Sigmoid colon (tissue), 4 donors: ENCODE measurements at regions not wholly inside any gene's neighbourhood (a gene's known extent, or its start where the extent isn't known, plus 50 kb on each side); places are given as distances from the start of the nearest gene placed in this dataset.

ENCODE experiments used
- EP300 ChIP-seq, 4 donors: sonication (generic); formaldehyde crosslinking; IDR thresholded peaks; one replicate each; pipeline ENCODE4 v1.6.1; 2017; ENCODE audit warnings: antibody characterized with exemption in 4 of 4
- POLR2A ChIP-seq, 2 donors: fragments of 450-650 bp; IDR thresholded peaks; one replicate each; pipeline ENCODE4 v1.6.1; 2016; ENCODE audit warnings: antibody characterized with exemption in 2 of 2, mild to moderate bottlenecking in 2 of 2, moderate library complexity in 2 of 2
- POLR2AphosphoS5 ChIP-seq, 4 donors: sonication (generic); formaldehyde crosslinking; IDR thresholded peaks; one replicate each; pipeline ENCODE4 v1.6.1; 2017; ENCODE audit warnings: antibody characterized with exemption in 4 of 4
- TF ChIP-seq, protein P1 (sequence below), 4 experiments: fragments of 450-650 bp in 3 of 4; fragments of 200-600 bp in 1 of 4; IDR thresholded peaks; one replicate each; pipeline ENCODE4 v1.5.1; 2016 to 2019; ENCODE audit warnings: antibody characterized with exemption in 4 of 4, mild to moderate bottlenecking in 3 of 4, moderate library complexity in 2 of 4

- TF ChIP-seq, protein P1, sequence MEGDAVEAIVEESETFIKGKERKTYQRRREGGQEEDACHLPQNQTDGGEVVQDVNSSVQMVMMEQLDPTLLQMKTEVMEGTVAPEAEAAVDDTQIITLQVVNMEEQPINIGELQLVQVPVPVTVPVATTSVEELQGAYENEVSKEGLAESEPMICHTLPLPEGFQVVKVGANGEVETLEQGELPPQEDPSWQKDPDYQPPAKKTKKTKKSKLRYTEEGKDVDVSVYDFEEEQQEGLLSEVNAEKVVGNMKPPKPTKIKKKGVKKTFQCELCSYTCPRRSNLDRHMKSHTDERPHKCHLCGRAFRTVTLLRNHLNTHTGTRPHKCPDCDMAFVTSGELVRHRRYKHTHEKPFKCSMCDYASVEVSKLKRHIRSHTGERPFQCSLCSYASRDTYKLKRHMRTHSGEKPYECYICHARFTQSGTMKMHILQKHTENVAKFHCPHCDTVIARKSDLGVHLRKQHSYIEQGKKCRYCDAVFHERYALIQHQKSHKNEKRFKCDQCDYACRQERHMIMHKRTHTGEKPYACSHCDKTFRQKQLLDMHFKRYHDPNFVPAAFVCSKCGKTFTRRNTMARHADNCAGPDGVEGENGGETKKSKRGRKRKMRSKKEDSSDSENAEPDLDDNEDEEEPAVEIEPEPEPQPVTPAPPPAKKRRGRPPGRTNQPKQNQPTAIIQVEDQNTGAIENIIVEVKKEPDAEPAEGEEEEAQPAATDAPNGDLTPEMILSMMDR (IDR thresholded peaks at IDR 0.05) = no peak
- TF ChIP-seq EP300 (IDR thresholded peaks at IDR 0.05) = no peak
- TF ChIP-seq POLR2A (IDR thresholded peaks at IDR 0.05) = no peak
- TF ChIP-seq POLR2AphosphoS5 (IDR thresholded peaks at IDR 0.05) = no peak
Observed at GRCh38 chr1:95176861-95177260, 57.1 kb upstream of the RWDD3 start.
